NCI-H2227 treated with DMSO at 0.1 percent for 48 hours (cell line): ENCODE measurements at regions not wholly inside any gene's neighbourhood (a gene's known extent, or its start where the extent isn't known, plus 50 kb on each side); places are given as distances from the start of the nearest gene placed in this dataset.
"Not testable (repeated sequence)": the region's sequence is repeated elsewhere in the genome, so short reads cannot be mapped to it uniquely, and the experiment has no call there.

ENCODE experiments used
- DNase-seq: peaks from one replicate; lab custom pipeline; 2025; lab: John Stamatoyannopoulos, UW

DNA sequence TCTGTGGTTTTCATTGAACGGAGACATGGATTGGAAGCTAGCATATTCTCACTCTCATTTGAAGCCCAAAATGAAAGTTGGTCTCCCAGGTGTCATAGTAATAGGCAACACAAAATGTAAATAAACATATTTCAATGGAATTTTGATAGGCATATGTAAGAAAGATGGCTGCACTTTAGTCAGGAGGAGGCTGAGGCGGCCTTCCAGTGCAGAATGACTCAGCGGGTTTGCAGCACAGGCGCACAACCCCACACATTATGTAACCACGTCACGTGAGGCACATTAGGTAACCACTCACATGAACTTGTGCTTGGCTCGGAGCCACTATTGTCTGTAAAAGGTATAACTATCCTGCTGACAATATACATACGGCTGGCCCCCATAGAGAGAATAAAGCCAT is 381.7 kb downstream of the GPAT3 start:
- DNase-seq: no peak

DNA sequence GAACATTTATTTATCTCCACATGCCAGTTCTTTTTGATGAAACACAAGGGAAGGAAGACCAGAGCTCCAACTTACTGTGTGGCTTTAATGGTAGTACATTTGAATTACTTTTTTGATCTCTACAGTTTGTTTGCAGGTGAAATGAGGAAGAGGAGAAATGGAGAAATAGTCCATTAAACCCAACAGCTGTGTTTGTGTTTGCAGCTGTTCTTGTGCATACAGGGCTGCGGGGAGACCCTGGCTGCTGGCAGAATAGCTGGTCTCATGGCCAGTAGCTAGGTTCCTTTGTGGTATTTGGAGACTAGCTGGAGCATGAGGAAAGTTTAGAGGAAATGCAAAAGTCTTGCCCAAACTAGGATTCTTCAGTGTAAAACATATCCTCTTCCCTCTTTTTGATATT is 374.8 kb downstream of the GPAT3 start:
- DNase-seq: no peak

DNA sequence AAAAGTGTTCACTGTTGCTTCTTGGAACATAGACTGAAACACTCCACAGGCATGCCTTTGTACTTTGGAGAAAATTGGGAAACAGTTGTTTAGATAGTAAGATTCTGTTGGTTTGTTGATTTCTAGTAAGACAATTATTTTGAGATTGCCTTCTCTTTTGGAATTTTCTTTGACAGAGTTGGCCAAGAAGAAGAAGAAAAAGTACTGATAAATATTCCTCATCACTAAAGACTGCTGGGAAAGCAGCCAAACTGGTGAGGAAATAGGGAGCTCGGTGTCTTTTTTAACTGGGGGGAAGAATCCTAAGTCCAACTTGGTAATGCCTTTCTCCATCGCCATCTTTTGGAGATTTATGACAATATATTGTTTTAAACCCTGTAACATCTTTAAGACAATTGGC is 370.7 kb downstream of the GPAT3 start:
- DNase-seq: no peak

DNA sequence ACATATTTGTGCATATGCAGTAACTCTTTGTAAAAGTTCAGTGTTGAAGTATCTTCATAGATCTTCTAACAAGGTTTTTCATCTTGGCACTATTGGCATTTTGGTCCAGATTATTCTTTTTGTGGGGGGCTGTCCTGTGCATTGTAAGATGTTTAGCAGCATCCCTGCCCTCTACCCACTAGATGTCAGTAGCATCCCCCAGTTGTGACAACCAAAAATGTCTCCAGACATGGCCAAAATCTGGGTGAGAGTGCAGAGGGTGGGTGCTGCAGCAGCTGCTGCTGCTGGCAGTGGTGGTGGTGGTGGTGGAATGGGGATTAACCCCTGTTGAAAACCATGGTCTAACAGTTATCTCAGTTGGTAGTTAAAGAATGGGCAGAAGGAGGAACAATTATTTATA is 370.0 kb downstream of the GPAT3 start:
- no peak for DNase-seq

DNA sequence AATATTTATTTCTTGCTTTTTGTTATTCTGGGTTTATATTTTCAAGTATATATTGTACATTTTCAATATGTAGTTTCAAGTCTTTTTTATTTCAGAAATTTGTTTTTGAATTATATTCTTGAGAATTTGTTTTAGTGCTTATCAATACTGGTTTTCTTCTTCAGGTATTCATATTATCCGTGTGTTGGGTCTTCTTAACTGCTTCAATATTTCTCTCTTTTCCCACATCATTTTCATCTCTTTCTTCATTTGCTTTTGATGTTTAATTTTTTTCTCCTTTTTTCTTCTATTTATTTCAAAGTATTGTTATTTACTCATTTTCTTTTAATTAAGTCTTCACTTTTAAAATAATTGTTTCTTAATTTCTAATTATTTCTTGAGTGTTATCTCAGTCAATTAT is 367.8 kb downstream of the GPAT3 start:
- DNase-seq: not testable (repeated sequence)

DNA sequence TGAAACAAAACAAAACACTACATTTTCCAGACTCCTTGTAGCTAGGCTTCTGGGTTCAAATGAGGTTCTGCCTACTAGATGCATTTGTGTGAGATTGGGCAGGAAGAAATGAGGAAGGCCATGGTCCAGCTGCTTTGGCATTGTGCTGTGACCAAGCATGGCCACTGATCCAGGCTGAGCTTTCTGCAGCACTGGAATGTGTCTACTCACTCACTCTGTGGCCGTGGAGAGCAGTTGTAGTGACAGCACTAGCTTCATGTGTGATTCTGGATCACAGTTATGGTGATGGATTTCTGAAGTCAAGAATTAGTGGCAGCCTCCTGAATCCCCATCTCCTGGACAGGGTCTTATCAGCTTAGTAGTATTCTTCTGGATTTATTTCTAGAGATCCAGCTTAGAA is 358.9 kb downstream of the GPAT3 start:
- DNase-seq: no peak

DNA sequence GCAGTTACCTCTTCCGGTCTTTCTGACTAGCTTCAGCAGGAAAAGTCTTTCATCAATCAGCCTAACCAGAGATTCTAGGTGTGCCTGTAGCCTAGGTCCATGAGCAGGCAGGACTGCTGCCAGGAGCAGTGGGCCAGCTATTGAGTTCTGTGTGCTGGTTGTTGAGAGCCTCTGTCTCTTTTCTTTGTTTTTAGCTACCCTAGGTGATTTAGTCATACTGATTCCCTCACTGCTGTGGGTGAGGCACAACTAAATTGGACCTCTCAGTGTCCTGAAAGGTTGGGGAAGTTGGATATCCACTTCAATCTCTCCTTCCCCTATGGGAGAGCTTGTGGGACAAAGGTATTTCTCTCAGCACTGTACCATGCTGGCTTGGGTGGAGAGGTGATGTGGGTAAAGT is 354.9 kb downstream of the GPAT3 start:
- DNase-seq: no peak

DNA sequence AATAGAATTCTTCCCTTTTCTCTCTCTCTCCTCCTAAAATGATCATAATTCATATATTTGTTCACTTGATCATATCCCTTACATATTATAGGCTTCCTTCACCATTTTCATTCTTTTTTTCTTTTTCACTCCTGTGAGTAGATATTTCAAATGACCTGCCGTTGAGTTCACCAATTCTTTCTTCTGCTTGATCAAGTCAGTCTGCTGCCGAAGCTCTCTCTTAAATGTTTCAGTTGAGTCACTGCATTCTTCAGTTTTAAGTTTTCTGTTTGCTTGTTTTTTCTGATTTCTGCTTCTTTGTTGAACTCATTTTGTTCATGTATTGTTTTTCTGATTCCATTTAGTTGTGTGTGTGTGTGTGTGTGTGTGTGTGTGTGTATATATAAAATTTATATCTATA is 354.3 kb downstream of the GPAT3 start:
- DNase-seq: no peak

DNA sequence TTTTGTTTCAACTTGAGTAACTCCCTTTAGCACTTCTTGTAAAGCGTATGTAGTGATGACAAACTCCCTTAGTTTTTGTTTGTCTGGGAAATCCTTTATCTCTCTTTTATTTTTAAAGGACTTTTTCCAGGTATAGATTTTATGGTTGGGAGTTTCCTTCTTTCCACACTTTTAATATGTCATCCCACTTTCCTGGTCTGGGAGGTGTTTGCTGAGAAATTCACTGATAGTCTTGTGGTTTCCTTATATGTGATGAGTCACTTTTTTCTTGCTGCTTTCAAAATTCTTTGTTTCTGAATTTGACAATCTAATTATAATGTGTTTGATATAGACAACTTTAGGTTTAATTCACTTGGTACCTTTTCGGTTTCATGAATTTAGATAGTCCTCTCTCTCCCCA is 353.9 kb downstream of the GPAT3 start:
- no peak for DNase-seq

DNA sequence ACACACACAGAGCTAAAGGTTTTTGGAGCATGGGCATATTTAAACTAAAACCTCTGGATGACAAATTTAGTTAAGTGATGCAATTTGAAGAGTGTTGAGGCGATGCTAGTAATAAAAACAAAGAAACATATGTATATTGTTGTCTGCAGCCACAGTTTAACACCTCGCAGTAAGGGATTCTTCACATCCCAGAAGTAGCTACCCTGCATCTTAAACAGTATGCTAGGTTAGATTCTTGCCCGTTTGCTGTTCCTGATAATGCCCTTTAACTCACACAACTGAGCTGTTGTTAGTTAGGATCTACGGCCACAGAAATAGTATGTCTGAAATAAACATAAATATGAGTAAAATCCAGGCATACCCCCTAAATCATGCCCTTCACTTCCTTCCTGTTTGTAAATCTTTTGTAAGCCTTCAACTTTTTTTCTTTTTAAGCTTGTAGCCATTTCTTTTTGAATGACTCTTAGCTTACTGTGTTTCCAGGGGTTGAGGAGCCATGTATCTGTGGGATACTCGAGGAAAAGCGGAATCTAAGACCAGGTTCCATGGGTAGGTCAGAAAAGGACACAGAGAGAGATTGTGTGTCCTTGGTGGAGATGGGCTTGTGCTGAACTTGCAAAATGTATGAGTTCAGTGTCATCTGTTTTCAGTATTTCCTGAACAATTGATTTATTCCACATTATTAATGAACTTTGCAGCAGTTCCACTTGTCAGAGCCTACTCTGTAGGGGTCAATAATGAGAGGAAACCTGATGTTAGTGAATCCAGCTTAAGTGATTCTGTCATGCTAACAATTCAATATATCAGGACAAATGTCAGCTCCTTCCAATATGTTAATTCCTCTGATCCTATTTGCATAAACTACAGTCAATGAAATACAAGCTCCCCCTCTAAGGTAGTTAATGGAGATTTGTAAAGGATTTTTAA is 349.6 kb downstream of the GPAT3 start:
- DNase-seq: no peak

DNA sequence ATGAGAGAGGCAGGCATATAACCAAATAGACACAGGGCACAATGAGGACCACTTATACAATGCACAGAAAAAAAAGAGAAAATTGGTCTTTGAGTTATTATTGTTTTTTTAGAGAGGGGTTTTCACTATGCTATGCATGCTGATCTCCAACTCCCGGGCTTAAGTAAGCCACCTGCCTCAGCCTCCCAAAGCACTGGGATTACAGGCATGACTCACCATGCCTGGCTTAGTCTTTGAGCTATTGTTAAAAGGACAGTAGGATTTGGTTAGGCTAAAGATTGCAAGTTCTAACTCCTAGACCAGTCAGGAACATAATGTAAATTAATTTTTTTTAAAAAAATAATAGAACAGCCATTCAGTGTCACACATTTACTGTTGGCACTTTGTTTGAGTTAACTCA is 340.1 kb downstream of the GPAT3 start:
- DNase-seq: no peak

DNA sequence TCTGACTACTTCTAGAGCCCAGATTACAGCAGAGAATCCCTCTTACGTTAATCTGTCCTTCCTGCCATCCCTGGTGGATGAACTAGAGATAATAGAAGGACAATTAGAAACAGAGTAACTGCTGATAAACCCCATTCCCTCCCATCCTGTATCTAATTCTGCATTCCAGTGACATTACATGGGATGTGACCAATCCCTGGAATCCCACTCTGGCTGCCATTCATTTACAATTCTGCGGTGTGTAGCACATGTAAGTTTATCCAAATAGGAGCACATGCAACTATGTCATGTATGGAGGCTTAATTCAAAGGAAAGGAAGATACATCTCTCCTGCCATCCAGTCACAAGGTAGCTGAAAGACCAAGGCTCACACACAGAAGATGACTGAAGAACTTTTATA is 339.5 kb downstream of the GPAT3 start:
- DNase-seq: no peak

DNA sequence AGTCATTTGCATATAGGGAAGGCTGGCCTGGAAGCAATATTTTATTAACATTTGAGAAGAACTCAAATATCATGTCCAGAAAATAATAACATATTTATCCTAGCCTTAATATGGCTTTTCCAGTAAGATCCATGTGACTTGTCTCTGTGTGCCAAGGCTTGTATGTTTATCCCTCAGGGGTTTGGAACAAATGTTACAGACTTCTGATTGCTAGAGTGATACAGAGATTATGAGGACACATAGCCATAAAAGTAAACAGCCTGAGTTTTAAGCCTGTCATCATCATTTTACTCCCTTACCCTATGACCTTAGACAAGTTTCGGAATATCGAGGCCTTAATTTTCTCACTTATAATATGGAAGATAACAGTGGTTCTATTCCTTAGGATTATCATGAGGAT is 338.1 kb downstream of the GPAT3 start:
- DNase-seq: no peak

DNA sequence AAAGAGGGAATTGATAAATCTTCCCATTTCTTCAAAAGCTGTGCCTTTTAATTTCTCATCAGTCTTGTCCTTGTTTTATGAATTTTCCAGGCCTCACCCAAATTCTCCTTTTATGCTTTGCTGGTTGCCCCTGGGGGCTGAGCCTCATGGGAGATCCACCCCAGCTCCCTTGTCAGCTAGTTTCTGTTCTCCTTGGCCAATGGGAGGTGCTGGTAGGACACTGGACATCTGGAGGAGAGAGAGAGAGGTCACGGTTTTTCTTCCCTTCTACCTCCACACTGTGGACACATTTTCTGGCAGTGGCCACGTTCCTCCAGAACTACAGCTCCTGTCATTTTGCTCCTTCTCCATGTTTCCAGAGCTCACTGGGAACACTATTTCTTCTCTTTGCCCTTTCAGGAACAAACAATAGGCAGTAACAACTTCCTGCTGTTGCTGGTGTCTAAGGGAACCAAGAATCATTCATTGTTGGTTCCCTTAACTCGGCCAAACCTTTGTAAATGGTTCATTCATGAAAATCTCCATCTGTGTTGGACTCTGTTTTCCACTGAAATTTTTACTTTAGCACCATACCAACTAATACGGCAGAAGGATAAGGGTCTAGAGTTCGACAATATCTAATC is 334.5 kb downstream of the GPAT3 start:
- no peak for DNase-seq

DNA sequence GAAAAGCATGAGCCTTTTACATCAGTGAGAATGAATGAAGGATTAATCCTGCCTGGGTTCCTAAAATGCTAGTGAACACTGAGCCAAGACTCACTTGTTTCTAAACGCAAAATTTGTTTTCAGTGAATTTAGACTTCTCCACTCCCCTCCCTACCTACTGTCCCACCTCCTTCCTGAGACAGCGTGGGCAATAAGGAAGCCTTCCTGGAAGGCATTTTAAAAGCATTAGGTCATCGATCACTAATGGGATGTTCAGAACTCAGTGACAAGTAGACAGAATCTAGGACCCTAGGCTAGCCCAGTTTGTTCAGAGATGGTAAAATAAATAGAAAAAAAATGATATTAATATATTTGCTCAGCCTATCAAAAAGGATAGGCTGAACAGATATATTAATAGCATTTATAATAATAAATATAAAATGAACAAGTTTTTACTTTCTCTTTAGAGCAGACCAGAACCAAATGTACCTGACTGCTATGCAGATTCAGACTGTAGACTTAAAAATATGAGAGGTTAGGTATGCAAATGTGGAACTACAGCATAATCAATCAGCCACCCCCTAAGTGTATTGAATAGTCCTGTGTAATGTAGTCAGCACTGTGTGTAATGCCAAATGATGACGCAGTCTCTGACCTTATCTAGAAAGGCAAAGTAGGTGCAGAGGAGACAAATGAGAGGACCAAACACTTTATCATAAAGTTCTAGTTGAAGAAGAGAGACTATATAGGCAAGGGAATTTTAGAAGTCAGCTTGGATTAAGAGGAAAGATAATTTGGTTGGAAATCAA is 331.1 kb downstream of the GPAT3 start:
- no peak for DNase-seq

DNA sequence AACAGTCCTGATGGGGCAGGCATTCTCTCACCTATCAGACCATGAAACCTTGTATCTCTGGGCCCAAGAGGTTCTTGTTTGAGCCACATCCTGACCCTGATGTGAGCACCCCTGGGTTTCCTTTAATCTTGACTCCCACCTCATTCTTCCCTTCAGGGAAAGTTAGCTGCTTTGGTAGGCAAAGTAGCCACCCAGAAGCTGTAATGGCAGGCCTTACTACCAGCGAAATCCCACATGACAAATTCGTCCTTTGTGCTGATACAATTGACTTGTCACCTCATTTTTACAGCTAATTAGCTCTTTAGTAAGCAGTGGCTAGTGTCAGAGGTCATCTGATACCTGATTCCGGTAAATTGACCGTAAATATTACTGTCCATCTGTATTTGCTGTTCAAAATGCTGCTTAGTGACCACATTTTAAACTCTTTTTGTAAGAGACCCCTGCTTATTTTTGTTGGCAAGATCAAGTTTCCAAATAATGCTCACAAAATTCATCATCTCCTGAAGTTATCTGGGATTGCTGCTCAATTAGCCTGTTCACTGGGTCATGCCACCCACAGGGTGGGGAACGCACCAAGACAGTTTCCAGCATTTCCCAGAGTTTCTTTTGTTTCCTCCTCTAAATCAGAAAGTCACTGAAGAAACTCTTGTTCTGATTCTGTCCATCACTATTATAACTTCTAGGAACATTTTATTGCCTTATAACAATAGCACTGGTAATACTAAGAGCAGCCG is 329.7 kb downstream of the GPAT3 start:
- no peak for DNase-seq

DNA sequence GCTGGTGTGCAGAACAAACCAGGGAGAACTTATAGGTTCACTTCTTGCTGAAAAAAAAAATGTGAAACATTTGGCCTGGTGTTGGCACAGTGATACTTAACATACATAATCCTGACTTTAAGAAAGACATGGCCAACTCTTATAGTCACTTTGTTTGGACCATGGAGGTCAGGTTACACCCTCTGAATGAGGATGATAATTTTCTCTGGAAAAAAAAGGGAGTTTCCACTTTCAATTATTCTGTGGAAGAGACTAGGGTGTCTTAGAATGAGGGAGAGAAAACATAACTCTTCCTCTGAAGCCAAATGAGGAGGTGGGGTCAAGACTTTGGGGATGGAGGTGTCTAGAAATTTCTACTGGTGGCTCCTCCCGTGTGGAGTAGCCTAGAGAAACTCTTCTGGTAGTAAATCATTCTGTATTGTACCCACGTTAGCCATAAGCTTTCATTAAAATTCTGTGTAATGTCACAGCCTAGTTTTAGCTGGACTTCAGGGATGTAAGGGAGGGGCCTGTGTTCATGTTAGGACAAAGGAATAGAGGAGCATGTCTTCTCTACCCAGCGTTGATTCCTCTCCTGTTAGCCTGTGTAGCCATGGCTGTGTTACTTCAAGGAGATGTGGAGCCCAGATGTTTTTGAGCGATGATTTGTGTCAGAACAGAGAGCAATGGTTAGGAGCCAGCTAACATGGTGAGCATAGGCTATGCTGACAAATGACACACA is 328.3 kb downstream of the GPAT3 start:
- DNase-seq: no peak

DNA sequence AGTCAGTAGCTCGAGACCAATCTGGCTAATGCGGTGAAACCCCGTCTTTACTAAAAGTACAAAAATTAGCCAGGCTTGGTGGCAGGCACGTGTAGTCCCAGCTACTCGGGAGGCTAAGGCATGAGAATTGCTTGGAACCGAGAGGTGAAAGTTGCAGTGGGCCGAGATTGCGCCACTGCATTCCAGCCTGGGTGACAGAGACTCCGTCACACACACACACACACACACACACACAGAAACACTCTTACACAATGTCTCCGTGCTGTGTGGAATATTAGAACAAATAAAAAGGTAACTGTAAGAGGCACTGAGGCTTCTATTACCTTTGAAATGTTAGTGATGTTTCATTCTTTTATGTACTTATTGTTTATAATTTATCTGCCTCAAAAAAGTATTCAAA is 326.6 kb downstream of the GPAT3 start:
- DNase-seq: no peak

DNA sequence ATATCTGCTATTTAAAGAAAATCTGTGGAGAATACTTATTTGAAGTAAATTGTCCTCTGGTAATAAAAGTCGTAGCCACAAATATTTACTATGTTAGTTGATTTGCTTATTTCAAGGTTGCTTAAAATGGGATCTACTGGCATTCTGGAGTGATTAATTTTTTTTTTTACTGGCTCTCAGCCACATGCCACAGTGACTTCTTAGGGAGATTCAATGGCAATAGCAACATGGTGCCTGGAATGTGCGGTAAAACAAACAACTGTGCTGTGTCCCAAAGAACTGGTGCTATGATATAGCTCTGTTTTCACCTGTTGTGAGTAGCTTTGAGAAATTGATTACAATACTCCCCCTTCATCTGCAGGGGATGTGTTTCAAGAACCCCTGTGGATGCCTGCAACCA is 324.3 kb downstream of the GPAT3 start:
- no peak for DNase-seq

DNA sequence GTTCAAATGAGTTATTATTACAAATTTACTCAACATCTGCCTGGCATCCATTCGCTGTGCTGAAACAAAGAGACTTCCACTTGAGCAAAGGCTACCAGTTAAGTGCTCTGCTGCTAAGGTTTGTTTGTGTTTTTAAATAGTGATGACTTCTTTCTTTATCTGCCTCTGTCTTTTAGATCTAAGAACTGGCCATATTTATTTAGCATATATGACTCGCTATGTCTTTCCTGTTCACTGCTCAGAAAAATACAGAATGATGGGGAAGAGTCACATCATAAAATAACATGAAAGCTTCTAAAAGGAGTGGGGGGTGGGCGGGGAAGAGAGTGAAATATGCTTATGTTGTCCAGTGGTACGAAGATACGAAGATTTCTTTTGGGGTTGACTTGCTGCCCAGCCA is 322.2 kb downstream of the GPAT3 start:
- DNase-seq: no peak

DNA sequence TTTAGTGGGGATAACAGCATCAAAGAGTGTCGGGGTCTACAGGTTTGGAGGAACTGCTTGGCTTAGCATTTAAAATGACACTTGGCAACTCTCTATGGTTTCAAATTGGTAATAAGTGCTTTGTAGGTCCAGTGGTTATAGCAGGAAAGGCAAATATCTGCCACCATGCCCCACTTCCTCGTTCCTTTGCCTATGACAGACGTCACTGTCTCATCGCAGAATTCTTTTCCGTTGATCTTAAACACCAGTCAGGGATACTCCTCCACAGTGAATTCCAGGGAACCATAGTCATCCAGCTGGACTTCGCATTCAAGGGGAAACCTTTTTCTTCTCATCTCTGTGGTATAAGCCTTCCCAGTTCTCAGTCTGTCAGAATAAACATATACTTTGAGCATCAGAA is 319.1 kb downstream of the GPAT3 start:
- no peak for DNase-seq

DNA sequence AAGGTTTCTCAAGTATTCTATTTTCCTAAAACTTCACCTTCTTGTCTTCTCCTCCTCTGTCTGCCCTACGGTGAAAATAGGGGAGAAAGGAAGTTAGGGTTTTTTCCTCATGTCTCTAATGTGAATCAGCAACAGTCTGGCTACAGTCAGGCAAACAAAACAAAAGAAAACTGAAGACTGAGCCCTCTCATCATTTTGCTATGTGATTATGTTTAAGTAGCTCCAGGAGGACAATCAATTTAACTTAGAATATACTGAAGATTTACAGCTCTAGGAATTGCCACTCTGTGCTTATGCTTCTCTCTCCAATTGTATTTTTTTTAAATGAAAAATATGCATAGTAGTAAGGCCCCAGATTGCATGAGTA is 316.2 kb downstream of the GPAT3 start:
- no peak for DNase-seq
